Embryonic facial prominence (tissue), 1 donor: ENCODE measurements at regions not wholly inside any gene's neighbourhood (a gene's known extent, or its start where the extent isn't known, plus 50 kb on each side); places are given as distances from the start of the nearest gene placed in this dataset.
"Not testable (repeated sequence)": the region's sequence is repeated elsewhere in the genome, so short reads cannot be mapped to it uniquely, and the experiment has no call there.

Source experiments
- DNase-seq: peaks from one replicate; pipeline ENCODE4 v3.0.0-alpha.2; 2016; ENCODE audit errors: extremely low spot score

- DNase-seq: not testable (repeated sequence)
These were observed 80.3 kb downstream of the ANXA5 start for GRCh38 chr4:121616449-121616848.

GRCh38 chr4:121614101-121614500, 82.7 kb downstream of the ANXA5 start:
- DNase-seq: no peak

DNA sequence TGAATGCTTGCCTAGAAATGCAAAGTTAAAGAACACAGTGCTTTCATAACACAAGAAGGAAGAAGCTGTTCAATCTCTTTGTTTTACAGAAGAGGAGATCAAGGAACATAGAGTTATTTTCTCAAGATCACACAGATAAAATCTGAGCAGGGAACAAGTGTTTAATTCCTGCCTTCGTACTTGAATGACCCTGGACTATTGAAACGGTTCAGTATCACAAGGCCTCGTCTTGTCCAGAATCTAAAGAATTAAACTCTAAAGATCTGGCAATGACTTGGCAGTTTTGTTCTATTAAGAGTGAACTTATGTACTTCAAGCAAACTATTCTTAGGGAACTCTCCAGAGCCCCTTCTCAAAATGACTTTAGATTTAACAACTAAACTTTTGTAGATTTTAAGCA, 97.7 kb downstream of the ANXA5 start:
- DNase-seq: no peak

DNA sequence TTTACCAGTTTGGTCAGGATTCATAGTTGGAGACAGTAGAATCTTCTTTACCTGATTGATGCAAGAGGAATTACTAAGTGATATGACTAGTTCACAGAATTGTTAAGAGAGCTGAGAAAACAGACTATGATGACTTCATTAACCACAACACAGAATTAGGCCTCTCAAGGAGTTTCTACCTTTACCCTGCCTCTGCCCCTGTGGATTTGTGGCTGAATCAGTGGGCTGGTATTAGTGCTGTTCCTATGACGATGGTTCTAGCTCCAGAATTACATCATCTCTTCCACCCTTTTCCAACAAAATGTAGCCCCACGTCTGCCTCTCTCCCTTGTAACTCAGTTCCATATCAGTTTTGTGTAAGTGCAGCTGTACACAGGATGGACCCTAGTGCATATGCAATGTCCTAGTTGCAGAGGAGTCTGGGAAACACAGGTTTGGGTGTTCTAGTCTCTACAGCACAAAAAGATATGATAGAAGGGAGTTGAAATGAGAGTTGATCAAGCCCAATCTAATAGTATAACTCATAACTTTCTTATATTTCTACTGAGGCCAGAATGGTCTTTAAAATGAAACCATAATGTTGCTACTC, 99.3 kb downstream of the ANXA5 start:
- DNase-seq: no peak

DNA sequence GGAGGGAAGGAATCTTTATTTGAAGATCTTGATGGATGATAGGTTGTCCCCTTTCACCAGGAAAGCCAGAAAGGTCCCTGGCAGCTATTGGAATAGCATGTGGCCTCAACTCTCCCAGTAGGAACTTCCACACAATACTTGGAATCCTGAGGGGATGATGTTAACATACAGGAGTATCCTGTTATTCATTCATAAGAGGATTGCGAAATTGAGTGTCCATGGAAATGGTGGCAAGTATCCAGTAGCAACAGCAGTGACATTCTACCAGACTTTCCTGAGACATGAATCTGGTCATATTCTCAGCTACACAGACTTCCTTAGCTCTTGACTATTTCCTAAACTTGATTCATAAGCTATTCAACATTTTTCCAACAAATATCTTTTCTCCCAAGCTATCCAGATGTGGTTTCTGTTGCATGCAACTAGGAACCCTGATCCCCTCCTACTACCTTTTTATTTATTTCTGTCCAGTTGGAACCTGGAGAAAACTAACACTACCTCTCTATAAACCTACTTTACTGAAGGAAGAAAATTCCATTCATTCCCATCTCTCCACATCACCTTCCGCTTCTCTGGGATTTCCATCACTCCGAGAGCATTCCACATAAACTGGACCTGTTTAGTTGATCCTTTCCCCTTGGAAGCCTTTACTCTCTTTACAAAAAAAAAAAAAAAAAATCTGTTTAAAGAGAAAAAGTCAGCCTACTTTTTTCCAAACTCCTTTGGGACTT, 101.8 kb downstream of the ANXA5 start:
- no peak for DNase-seq

DNA sequence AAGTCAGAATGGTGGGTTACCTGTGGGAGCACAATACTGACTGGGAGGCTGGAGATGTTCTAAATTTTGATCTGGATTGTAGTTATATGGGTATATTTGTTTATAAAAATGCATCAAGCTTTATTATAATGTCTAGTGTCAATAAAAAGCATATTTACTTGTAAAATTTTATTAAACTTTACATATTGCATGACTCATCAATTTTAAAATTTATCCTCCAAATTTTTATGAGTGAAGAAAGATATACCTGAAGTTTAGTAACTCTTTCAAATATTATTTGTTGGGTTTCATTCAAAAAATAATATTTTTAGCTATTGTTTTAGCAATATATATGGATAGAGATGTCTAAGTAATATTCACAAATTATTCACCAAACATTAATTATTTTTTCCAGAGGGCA, 103.0 kb downstream of the ANXA5 start:
- no peak for DNase-seq

DNA sequence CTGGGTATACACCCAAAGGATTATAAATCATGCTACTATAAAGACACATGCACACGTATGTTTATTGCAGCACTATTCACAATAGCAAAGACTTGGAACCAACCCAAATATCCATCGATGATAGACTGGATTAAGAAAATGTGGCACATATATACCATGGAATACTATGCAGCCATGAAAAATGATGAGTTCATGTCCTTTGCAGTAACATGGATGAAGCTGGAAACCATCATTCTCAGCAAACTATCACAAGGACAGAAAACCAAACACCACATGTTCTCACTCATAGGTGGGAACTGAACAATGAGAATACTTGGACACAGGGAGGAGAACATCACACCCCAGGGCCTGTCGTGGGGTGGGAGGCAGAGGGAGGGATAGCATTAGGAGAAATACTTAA, 104.5 kb downstream of the ANXA5 start:
- not testable (repeated sequence) for DNase-seq

DNA sequence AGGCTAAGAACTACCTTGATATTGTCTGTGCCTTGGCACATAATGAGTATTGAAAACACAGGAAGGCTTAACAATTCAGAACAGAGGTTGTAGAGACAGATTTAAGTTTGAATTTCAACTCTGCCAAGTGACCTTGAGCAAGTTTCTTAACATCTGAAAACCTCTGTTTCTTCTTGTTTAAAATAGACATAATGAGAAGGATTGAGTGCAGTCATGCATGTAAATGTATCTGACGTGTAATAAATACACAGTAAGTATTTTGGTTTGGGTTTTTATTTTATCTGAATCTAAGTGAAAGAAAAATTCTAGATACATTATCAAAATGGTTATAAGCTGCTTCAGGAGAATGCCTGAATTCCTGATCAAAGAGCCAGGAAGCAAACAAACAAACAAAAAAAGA, 111.9 kb downstream of the ANXA5 start:
- no peak for DNase-seq

DNA sequence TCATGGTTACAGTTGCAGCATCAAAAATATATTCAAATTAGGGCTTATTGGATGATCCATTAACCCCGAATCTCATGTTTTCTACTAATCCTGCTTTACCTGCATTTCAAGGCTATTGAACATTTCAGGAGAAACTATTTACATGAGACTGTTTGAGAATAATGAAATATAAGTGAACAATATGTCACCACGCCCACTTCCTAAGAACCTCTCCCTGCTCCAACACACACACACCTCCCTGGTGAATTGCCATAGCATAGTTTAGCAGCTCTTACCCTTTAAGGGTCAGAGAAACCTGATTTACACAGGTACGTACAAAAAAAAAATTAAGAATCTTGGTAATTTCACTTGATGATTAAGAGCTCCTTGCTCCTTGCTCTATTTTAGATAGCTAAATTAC, 113.4 kb downstream of the ANXA5 start:
- no peak for DNase-seq

DNA sequence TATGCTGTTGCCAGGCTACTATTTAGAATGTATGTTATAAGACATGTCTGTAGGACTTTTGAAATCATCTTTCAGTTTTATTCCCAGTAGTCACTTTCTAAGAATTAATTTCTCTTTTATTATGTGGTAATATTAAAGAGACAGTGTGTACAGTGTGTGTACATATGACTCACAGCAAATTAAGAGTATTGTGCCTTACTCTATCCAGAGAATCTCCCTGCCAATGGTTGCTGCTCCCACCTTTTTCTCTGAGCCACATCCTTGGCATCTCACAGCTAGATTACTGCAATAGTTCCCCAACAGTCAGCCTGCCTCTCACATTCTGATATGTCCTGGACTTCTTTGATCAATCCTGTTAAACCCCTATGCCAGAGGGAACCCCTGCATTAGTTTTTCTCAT, 114.5 kb downstream of the ANXA5 start:
- no peak for DNase-seq

- DNase-seq: not testable (repeated sequence)
These were observed 121.4 kb downstream of the ANXA5 start for GRCh38 chr4:121575392-121575791.

- no peak for DNase-seq
These were observed 122.2 kb downstream of the ANXA5 start for GRCh38 chr4:121574618-121575017.

- DNase-seq: peak; percentile 0
These were observed 129.0 kb downstream of the ANXA5 start for GRCh38 chr4:121567748-121568147.

- no peak for DNase-seq
These were observed 131.9 kb downstream of the ANXA5 start for GRCh38 chr4:121564840-121565375.

- DNase-seq: no peak
These were observed 134.0 kb downstream of the ANXA5 start for GRCh38 chr4:121562811-121563210.

DNA sequence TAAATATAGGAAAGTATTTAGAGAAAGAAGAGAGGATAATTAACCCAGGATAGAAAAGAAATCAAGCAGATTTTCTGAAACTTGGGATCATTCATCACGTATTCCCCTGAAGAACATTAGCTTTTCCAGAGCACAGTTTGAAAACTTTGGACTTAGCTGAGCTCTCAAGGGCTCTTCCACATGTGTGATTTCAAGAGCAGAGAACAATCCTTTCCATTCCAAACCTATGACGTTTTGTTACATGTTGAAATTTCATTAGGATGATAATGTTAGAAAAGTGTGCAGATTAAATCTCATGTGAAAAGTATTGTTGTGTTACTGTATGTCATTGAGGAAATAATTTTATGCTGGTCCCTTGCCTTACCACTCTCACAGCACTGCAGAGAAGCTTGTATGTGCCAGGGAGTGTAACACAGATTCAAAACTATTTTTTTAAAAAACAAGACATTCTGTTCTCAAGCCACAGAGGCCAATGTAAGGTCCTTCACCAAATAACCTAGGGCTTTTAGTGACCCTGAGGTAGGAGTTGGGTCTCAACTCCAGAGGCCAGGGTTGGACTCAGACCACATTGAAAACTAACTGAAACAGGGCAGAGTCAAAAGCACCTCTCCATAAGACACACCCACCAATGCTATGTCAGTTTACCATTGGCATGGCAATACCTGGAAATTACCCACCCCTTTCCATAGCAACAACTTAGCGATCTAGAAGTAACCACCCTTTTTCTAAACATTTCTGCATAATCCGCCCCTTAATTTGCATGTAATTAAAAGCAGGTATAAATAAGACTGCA, 141.3 kb downstream of the ANXA5 start:
- DNase-seq: no peak

GRCh38 chr4:121554382-121554781, 142.4 kb downstream of the ANXA5 start:
- DNase-seq: peak; percentile 57

- no peak for DNase-seq
These were observed 144.9 kb downstream of the ANXA5 start for GRCh38 chr4:121551881-121552280.

DNA sequence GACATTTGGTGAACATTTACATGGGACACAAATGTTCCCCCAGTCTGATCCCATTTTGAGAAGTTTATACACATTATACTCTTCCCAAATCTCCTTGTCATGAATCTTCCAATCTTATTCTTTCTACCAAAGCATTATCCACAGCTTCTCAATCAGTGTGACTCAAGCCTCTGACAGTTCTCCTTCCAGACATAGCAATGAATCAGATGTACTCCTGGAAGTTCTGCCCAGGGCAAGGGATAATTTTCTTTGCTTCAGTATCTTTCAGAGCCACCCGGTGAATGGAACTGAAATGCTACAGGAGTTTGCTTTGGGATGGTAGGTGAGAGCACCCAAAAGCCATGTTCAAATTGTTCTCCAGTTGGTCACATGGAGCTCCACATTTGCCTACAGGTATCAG, 145.5 kb downstream of the ANXA5 start:
- DNase-seq: no peak

DNA sequence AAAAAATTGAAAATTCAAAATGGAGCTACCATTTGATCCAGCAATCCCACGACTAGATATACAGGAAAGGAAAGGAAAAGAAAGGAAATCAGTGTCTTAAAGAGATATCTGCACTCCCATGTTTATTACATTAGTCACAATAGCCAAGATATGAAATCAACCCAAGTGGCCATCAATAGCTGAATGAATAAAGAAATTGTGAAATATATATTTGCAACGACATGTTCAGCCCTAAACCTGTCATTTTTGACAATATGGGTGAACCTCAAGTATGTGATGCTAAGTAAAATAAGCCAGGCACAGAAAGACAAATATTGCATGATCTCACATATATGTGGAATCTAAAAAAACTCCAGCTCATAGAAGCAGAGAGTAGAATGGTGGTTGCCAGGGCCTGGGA, 155.1 kb downstream of the ANXA5 start:
- no peak for DNase-seq

GRCh38 chr4:121535351-121535750, 154.5 kb upstream of the QRFPR start:
- no peak for DNase-seq

DNA sequence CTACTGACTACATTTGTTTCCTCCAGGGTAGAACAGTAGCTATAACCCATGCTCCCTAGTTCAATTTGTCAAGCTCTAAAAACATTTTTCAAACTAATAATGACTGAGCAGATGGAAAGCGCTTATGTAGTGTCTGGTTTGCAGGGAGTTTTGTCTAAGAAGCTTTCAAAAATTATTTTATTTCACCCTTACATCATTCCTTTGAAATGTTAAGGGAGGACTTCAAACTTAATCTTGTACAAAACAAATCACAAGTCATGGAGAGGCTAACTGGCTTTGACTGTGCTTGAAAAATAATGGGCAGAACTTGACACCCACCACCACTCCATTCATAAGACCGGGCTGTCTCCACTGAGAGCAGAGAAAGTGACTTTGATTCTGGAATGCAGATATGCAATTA, 153.4 kb upstream of the QRFPR start:
- DNase-seq: no peak

- no peak for DNase-seq
These were observed 145.7 kb upstream of the QRFPR start for GRCh38 chr4:121526509-121526908.
